SHP77 treated with DMSO at 0.1 percent for 48 hours (cell line): ENCODE measurements at regions not wholly inside any gene's neighbourhood (a gene's known extent, or its start where the extent isn't known, plus 50 kb on each side); places are given as distances from the start of the nearest gene placed in this dataset.
"Not testable (repeated sequence)": the region's sequence is repeated elsewhere in the genome, so short reads cannot be mapped to it uniquely, and the experiment has no call there.

Experiments used
- DNase-seq: peaks from one replicate; lab custom pipeline; 2025; lab: John Stamatoyannopoulos, UW

DNA sequence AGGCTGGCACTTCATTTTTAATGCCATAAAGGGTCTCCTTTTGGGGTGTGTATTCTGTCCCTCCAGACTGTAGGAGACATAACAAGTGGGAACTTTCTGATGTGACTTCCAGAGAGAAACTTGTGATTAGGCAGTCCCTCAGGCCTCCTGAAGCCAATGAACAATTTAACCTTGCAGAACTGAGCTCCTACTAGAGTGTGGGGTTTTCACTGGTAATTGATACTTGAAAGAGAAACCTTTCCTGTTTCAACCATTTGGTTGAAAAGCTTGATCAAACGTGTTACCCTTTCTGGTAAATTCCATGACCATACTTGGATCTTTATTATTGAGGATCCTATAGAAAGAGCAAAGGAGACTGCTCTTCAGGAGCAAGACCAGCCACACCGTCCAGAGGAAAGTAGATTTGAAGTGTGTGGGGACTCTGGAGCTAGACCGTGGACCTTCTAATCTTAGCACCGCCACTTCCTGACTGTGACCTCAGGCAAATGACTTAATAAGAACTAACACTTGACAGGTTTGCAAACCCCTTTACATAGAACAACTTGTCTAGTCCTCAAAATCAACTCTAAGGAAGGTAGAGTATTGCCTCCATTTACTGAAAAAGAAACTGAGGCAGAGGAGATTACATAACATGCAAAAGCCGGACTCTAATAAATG is 69.9 kb upstream of the GDNF start:
- DNase-seq = not testable (repeated sequence)

- no peak for DNase-seq
These were observed 66.6 kb upstream of the GDNF start for GRCh38 chr5:37906416-37906815.

DNA sequence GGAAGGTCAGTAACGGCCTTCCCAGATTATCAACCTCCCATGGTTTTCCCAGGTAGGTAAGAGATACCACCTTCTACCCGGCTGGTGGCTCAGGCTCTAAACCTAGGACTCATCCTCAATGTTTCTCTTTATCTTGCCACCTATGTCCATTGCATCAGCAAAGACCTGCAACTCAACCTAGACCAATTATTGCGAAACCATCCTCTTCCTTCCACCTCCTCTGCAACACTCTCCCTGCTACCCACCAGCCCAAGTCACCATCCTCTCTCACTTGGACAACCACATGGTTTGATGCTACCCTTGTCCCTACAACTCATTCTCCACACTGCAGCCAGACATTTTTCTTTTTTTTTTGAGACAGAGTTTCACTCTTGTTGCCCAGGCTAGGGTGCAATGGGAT is 65.4 kb upstream of the GDNF start:
- DNase-seq = no peak

- DNase-seq = no peak
These were observed 62.5 kb upstream of the GDNF start for GRCh38 chr5:37902323-37902722.

DNA sequence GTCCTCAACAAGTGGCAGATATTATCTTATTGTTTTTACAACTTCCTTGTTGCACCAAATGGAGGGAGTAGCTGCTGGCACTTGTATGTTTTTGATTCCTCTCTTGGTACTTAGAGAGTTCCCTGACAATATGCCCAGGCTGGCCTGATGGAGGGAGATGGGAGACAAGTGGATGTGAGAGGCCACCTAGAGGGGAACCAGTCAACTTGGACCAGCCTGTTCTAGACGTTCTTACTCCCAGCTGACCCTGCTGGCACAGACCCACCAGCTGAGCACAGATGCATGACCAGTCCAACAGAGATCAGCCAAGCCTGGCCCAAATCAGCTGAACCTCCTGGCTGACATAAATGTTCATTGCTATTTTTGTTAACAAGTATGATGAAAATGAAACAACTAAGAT is 60.9 kb upstream of the GDNF start:
- DNase-seq = no peak

GRCh38 chr5:37899037-37899436 is 59.2 kb upstream of the GDNF start:
- no peak for DNase-seq

- no peak for DNase-seq
These were observed 56.3 kb upstream of the GDNF start for GRCh38 chr5:37896159-37896558.

- no peak for DNase-seq
These were observed 53.7 kb upstream of the GDNF start for GRCh38 chr5:37893434-37894134.

GRCh38 chr5:37892586-37892985 is 52.7 kb upstream of the GDNF start:
- no peak for DNase-seq

- DNase-seq = no peak
These were observed 52.0 kb upstream of the GDNF start for GRCh38 chr5:37891832-37892231.

- DNase-seq = no peak
These were observed 49.9 kb upstream of the GDNF start for GRCh38 chr5:37889612-37890317.
